ENCODE measurements at regions not wholly inside any gene's neighbourhood (a gene's known extent, or its start where the extent isn't known, plus 50 kb on each side); places are given as distances from the start of the nearest gene placed in this dataset.

GRCh38 chr3:24748520-24748919 is 253.9 kb upstream of the THRB start:
- H3K4me1 Mint-ChIP-seq (ENCODE audit: low read depth) = no peaks in the 10 kb centered on the region
- H3K27ac Mint-ChIP-seq = no peak overlapping the region
- H3K4me3 Mint-ChIP-seq = no peak overlapping the region
- no peaks in the 10 kb centered on the region for H3K27me3 Mint-ChIP-seq
- H3K9me3 Mint-ChIP-seq = no peaks in the 10 kb centered on the region
- no peaks in the 10 kb centered on the region for H3K36me3 Mint-ChIP-seq (ENCODE audit: low read depth)
- intact Hi-C loops (cut with micrococcal nuclease) = no loop called here

- Mint-ChIP-seq H3K27ac (no peak overlapping the region), H3K36me3 (ENCODE audit: low read depth) (no peaks in the 10 kb centered on the region), H3K4me3 (no peak overlapping the region), H3K27me3 (no peaks in the 10 kb centered on the region), H3K4me1 (ENCODE audit: low read depth) (no peaks in the 10 kb centered on the region), H3K9me3 (no peaks in the 10 kb centered on the region)
- intact Hi-C loops (cut with micrococcal nuclease) = no loop called here
Measured at GRCh38 chr3:24751020-24751419, 256.4 kb upstream of the THRB start.

GRCh38 chr3:24756101-24756888 is 261.6 kb upstream of the THRB start:
- H3K27me3 Mint-ChIP-seq = no peaks in the 10 kb centered on the region
- intact Hi-C loops (cut with micrococcal nuclease) = no loop called here
- no peaks in the 10 kb centered on the region for H3K36me3 Mint-ChIP-seq (ENCODE audit: low read depth)
- no peaks in the 10 kb centered on the region for H3K4me1 Mint-ChIP-seq (ENCODE audit: low read depth)
- H3K27ac Mint-ChIP-seq = no peak overlapping the region
- H3K9me3 Mint-ChIP-seq = no peaks in the 10 kb centered on the region
- H3K4me3 Mint-ChIP-seq = no peak overlapping the region

- no peak overlapping the region for H3K4me3 Mint-ChIP-seq
- no peaks in the 10 kb centered on the region for H3K4me1 Mint-ChIP-seq (ENCODE audit: low read depth)
Measured at GRCh38 chr3:24763393-24763792, 268.7 kb upstream of the THRB start.

GRCh38 chr3:24764236-24764915 is 269.7 kb upstream of the THRB start:
- Mint-ChIP-seq H3K4me3 (no peak overlapping the region), H3K36me3 (ENCODE audit: low read depth) (no peaks in the 10 kb centered on the region), H3K27ac (no peak overlapping the region), H3K27me3 (no peaks in the 10 kb centered on the region), H3K9me3 (no peaks in the 10 kb centered on the region), H3K4me1 (ENCODE audit: low read depth) (no peaks in the 10 kb centered on the region)
- intact Hi-C loops (cut with micrococcal nuclease) = no loop called here

More at GRCh38 chr3:24763393-24763792, 268.7 kb upstream of the THRB start:
- H3K27me3 Mint-ChIP-seq = no peaks in the 10 kb centered on the region
- intact Hi-C loops (cut with micrococcal nuclease) = no loop called here
- H3K9me3 Mint-ChIP-seq = no peaks in the 10 kb centered on the region
- no peak overlapping the region for H3K27ac Mint-ChIP-seq
- H3K36me3 Mint-ChIP-seq (ENCODE audit: low read depth) = no peaks in the 10 kb centered on the region

- Mint-ChIP-seq H3K4me1 (ENCODE audit: low read depth) (no peaks in the 10 kb centered on the region), H3K36me3 (ENCODE audit: low read depth) (no peaks in the 10 kb centered on the region), H3K4me3 (no peak overlapping the region), H3K27me3 (no peaks in the 10 kb centered on the region), H3K27ac (no peak overlapping the region), H3K9me3 (no peaks in the 10 kb centered on the region)
- intact Hi-C loops (cut with micrococcal nuclease) = no loop called here
Measured at GRCh38 chr3:24765399-24765798, 270.7 kb upstream of the THRB start.

- Mint-ChIP-seq H3K4me1 (ENCODE audit: low read depth) (no peaks in the 10 kb centered on the region), H3K27ac (no peak overlapping the region), H3K27me3 (no peaks in the 10 kb centered on the region), H3K36me3 (ENCODE audit: low read depth) (no peaks in the 10 kb centered on the region), H3K9me3 (no peaks in the 10 kb centered on the region), H3K4me3 (no peak overlapping the region)
- intact Hi-C loops (cut with micrococcal nuclease) = loop anchor here (5.0 kb wide), 3 partner anchors 262 to 1942 kb away; no protein-coding TSS in a partner anchor
Measured at GRCh38 chr3:24769918-24770317, 275.3 kb upstream of the THRB start.

- no peaks in the 10 kb centered on the region for H3K36me3 Mint-ChIP-seq (ENCODE audit: low read depth)
- no peak overlapping the region for H3K4me3 Mint-ChIP-seq
- no peaks in the 10 kb centered on the region for H3K27me3 Mint-ChIP-seq
- H3K4me1 Mint-ChIP-seq (ENCODE audit: low read depth) = no peaks in the 10 kb centered on the region
- intact Hi-C loops (cut with micrococcal nuclease) = loop anchor here (5.0 kb wide), 3 partner anchors 259 to 1939 kb away; no protein-coding TSS in a partner anchor
- no peak overlapping the region for H3K27ac Mint-ChIP-seq
- H3K9me3 Mint-ChIP-seq = no peaks in the 10 kb centered on the region
Measured at GRCh38 chr3:24773798-24774197, 279.1 kb upstream of the THRB start.

- Mint-ChIP-seq H3K36me3 (ENCODE audit: low read depth) (no peaks in the 10 kb centered on the region), H3K4me1 (ENCODE audit: low read depth) (no peaks in the 10 kb centered on the region), H3K4me3 (no peak overlapping the region), H3K27me3 (no peaks in the 10 kb centered on the region), H3K9me3 (peaks cover 35% of the 10 kb centered on the region), H3K27ac (no peak overlapping the region)
- intact Hi-C loops (cut with micrococcal nuclease) = no loop called here
Measured at GRCh38 chr3:24780991-24781390, 286.3 kb upstream of the THRB start.

GRCh38 chr3:24781454-24781853 is 286.8 kb upstream of the THRB start:
- H3K9me3 Mint-ChIP-seq = peaks cover 35% of the 10 kb centered on the region

GRCh38 chr3:24793896-24794295 is 299.2 kb upstream of the THRB start:
- intact Hi-C loops (cut with micrococcal nuclease) = no loop called here

More at GRCh38 chr3:24781454-24781853, 286.8 kb upstream of the THRB start:
- H3K27ac Mint-ChIP-seq = no peak overlapping the region
- no peaks in the 10 kb centered on the region for H3K4me1 Mint-ChIP-seq (ENCODE audit: low read depth)
- no peaks in the 10 kb centered on the region for H3K27me3 Mint-ChIP-seq
- intact Hi-C loops (cut with micrococcal nuclease) = no loop called here
- H3K36me3 Mint-ChIP-seq (ENCODE audit: low read depth) = no peaks in the 10 kb centered on the region
- H3K4me3 Mint-ChIP-seq = no peak overlapping the region

GRCh38 chr3:24802614-24803013 is 308.0 kb upstream of the THRB start:
- H3K4me3 Mint-ChIP-seq = no peak overlapping the region
- H3K27ac Mint-ChIP-seq = no peak overlapping the region
- intact Hi-C loops (cut with micrococcal nuclease) = no loop called here

More at GRCh38 chr3:24793896-24794295, 299.2 kb upstream of the THRB start:
- Mint-ChIP-seq H3K27me3 (no peaks in the 10 kb centered on the region), H3K9me3 (no peaks in the 10 kb centered on the region), H3K27ac (no peak overlapping the region), H3K36me3 (ENCODE audit: low read depth) (no peaks in the 10 kb centered on the region), H3K4me1 (ENCODE audit: low read depth) (no peaks in the 10 kb centered on the region), H3K4me3 (no peak overlapping the region)

GRCh38 chr3:24804095-24804494 is 309.4 kb upstream of the THRB start:
- H3K27me3 Mint-ChIP-seq = no peaks in the 10 kb centered on the region
- H3K4me3 Mint-ChIP-seq = no peak overlapping the region

More at GRCh38 chr3:24802614-24803013, 308.0 kb upstream of the THRB start:
- H3K27me3 Mint-ChIP-seq = no peaks in the 10 kb centered on the region
- no peaks in the 10 kb centered on the region for H3K4me1 Mint-ChIP-seq (ENCODE audit: low read depth)
- no peaks in the 10 kb centered on the region for H3K9me3 Mint-ChIP-seq
- no peaks in the 10 kb centered on the region for H3K36me3 Mint-ChIP-seq (ENCODE audit: low read depth)

GRCh38 chr3:24810881-24811280 is 316.2 kb upstream of the THRB start:
- no peak overlapping the region for H3K27ac Mint-ChIP-seq
- H3K9me3 Mint-ChIP-seq = peaks cover 8% of the 10 kb centered on the region
- H3K27me3 Mint-ChIP-seq = no peaks in the 10 kb centered on the region
- H3K4me3 Mint-ChIP-seq = no peak overlapping the region
- H3K36me3 Mint-ChIP-seq (ENCODE audit: low read depth) = no peaks in the 10 kb centered on the region
- H3K4me1 Mint-ChIP-seq (ENCODE audit: low read depth) = no peaks in the 10 kb centered on the region
- intact Hi-C loops (cut with micrococcal nuclease) = no loop called here

More at GRCh38 chr3:24804095-24804494, 309.4 kb upstream of the THRB start:
- Mint-ChIP-seq H3K9me3 (no peaks in the 10 kb centered on the region), H3K27ac (no peak overlapping the region), H3K4me1 (ENCODE audit: low read depth) (no peaks in the 10 kb centered on the region), H3K36me3 (ENCODE audit: low read depth) (no peaks in the 10 kb centered on the region)
- intact Hi-C loops (cut with micrococcal nuclease) = no loop called here

Measured in dendritic cell treated with granulocyte-macrophage colony-stimulating factor and Interleukin-4, amounts not matched to agents 40 ng/mL and 50 ng/mL, for 4 days (primary cell).